ENCODE measurements at regions not wholly inside any gene's neighbourhood (a gene's known extent, or its start where the extent isn't known, plus 50 kb on each side); places are given as distances from the start of the nearest gene placed in this dataset.

- no peak for DNase-seq
Observed at GRCh38 chr10:29962166-29962850, 97.1 kb downstream of the JCAD start.

- DNase-seq = no peak
Observed at GRCh38 chr10:29961351-29961750, 98.0 kb downstream of the JCAD start.

- DNase-seq = no peak
Observed at GRCh38 chr10:29960261-29960660, 99.1 kb downstream of the JCAD start.

- DNase-seq = no peak
Observed at GRCh38 chr10:29959586-29959985, 99.8 kb downstream of the JCAD start.

GRCh38 chr10:29958440-29958839 is 100.9 kb downstream of the JCAD start:
- no peak for DNase-seq

GRCh38 chr10:29957907-29958331 is 101.5 kb downstream of the JCAD start:
- no peak for DNase-seq

GRCh38 chr10:29957236-29957635 is 102.2 kb downstream of the JCAD start:
- no peak for DNase-seq

- no peak for DNase-seq
Observed at GRCh38 chr10:29956335-29956924, 103.0 kb downstream of the JCAD start.

- no peak for DNase-seq
Observed at GRCh38 chr10:29955329-29955935, 104.0 kb downstream of the JCAD start.

- DNase-seq = no peak
Observed at GRCh38 chr10:29951441-29951931, 107.9 kb downstream of the JCAD start.

GRCh38 chr10:29950391-29950790 is 109.0 kb downstream of the JCAD start:
- DNase-seq = no peak

- DNase-seq = no peak
Observed at GRCh38 chr10:29949411-29950011, 109.9 kb downstream of the JCAD start.

- no peak for DNase-seq
Observed at GRCh38 chr10:29948881-29949355, 110.5 kb downstream of the JCAD start.

GRCh38 chr10:29947701-29948060 is 111.7 kb downstream of the JCAD start:
- no peak for DNase-seq

- no peak for DNase-seq
Observed at GRCh38 chr10:29946953-29947700, 112.3 kb downstream of the JCAD start.

GRCh38 chr10:29946614-29946952 is 112.8 kb downstream of the JCAD start:
- no peak for DNase-seq

GRCh38 chr10:29941476-29941875 is 117.9 kb downstream of the JCAD start:
- DNase-seq = no peak

GRCh38 chr10:29932991-29933390 is 126.4 kb downstream of the JCAD start:
- no peak for DNase-seq

- no peak for DNase-seq
Observed at GRCh38 chr10:29931833-29932232, 127.6 kb downstream of the JCAD start.

- DNase-seq = no peak
Observed at GRCh38 chr10:29929006-29929405, 130.4 kb downstream of the JCAD start.

GRCh38 chr10:29926693-29927048 is 132.7 kb downstream of the JCAD start:
- DNase-seq = no peak

GRCh38 chr10:29925771-29926692 is 133.4 kb downstream of the JCAD start:
- no peak for DNase-seq
